Mesodermal cell (in vitro differentiated cells): ENCODE measurements at regions not wholly inside any gene's neighbourhood (a gene's known extent, or its start where the extent isn't known, plus 50 kb on each side); places are given as distances from the start of the nearest gene placed in this dataset.
"Not testable (repeated sequence)": the region's sequence is repeated elsewhere in the genome, so short reads cannot be mapped to it uniquely, and the experiment has no call there.

Source experiments
- H3K27ac ChIP-seq: 2 replicates; pipeline ENCODE4 v1.7.0; 2013; ENCODE audit warnings: mild to moderate bottlenecking, low read depth, low read length, moderate library complexity; ENCODE audit not compliant: severe bottlenecking
- H3K36me3 ChIP-seq: 2 replicates; pipeline ENCODE4 v1.7.1; 2013; ENCODE audit warnings: mild to moderate bottlenecking, low read length, moderate library complexity; ENCODE audit not compliant: control insufficient read depth, insufficient read depth
- H3K4me1 ChIP-seq: one replicate; pipeline ENCODE4 v1.7.1; 2013; ENCODE audit warnings: mild to moderate bottlenecking, low read length; ENCODE audit not compliant: insufficient read depth, control insufficient read depth, poor library complexity, severe bottlenecking
- H3K4me3 ChIP-seq: 2 replicates; pipeline ENCODE4 v1.7.0; 2013; ENCODE audit warnings: low read length, control low read depth, mild to moderate bottlenecking; ENCODE audit not compliant: insufficient read depth, poor library complexity, severe bottlenecking; ENCODE audit errors: extremely low read depth
- H3K9me3 ChIP-seq: 2 replicates; pipeline ENCODE4 v1.7.1; 2013; ENCODE audit warnings: mild to moderate bottlenecking, low read length, moderate library complexity; ENCODE audit not compliant: control insufficient read depth
- WGBS, 2 experiments: methylation state at CpG; one replicate each; pipeline ENCODE4 v1.1.5; 2013; ENCODE audit warnings: missing lambda C conversion rate in 2 of 2; ENCODE audit not compliant: insufficient coverage in 2 of 2; 5-methylcytosine and 5-hydroxymethylcytosine counted together

- Histone ChIP-seq H3K4me1 (no peaks in the 10 kb centered on the region), H3K36me3 (no peaks in the 10 kb centered on the region), H3K27ac (no peak overlapping the region), H3K4me3 (no peak overlapping the region), H3K9me3 (no peaks in the 10 kb centered on the region)
- 100% methylated on average over 1 of the region's 3 CpGs; no CpG with 5 or more reads in 1 of the 2 experiments for WGBS, 2 experiments
Measured at GRCh38 chr17:68141050-68141449, 105.5 kb downstream of the KPNA2 start.

DNA sequence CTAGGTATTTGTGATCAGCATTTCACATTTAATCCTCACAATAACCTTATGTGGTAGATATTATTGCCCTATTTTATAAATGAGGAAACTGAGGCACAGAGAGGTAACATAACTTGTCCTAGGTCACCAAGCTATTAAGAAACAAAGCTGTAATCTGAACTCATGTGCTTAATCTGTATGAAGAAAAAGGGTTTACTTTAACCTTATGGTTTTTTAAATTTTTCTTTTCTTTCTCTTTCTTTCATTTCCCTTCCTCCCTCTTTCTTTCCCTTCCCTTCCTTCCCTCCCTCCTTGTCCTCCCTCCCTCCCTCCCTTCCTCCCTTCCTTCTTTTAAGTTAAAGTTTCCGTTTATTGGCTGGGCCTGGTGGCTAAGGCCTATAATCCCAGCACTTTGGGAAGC lies 105.2 kb upstream of the AMZ2 start:
- 86% methylated on average over 1 of the region's 1 CpG; no CpG with 5 or more reads in 1 of the 2 experiments for WGBS, 2 experiments
- no peak overlapping the region for H3K4me3 ChIP-seq
- H3K4me1 ChIP-seq: no peaks in the 10 kb centered on the region
- no peaks in the 10 kb centered on the region for H3K36me3 ChIP-seq
- H3K9me3 ChIP-seq: no peaks in the 10 kb centered on the region
- H3K27ac ChIP-seq: no peak overlapping the region

GRCh38 chr17:68143425-68143824 lies 104.4 kb upstream of the AMZ2 start:
- H3K4me1 ChIP-seq: no peaks in the 10 kb centered on the region
- no peak overlapping the region for H3K4me3 ChIP-seq
- no peaks in the 10 kb centered on the region for H3K9me3 ChIP-seq
- no peak overlapping the region for H3K27ac ChIP-seq
- H3K36me3 ChIP-seq: no peaks in the 10 kb centered on the region
- no CpG with 5 or more reads among the region's 2 CpGs for WGBS, 2 experiments

- Histone ChIP-seq H3K9me3 (no peaks in the 10 kb centered on the region), H3K27ac (no peak overlapping the region), H3K4me3 (no peak overlapping the region), H3K4me1 (no peaks in the 10 kb centered on the region), H3K36me3 (no peaks in the 10 kb centered on the region)
Measured at GRCh38 chr17:68145088-68145487, 102.8 kb upstream of the AMZ2 start.

DNA sequence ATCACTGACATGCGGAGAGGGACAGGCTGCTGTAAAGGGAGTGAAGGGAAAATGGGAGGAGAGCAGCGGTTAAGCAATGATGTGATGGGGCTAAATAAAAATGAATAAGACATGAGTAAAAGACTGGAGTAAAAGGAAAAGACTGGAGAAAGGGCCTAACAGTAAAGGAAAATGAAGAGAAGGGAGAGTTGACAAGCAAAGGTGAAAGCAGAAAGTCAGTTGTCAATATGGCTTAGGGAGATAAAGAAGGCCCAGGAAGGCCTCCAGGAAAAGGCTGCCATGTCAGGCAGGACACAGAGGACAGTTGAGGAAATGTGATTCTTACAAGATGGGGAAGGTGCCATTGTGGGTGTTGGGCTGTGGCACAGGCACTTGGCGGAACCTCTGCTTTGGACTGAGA lies 98.9 kb upstream of the AMZ2 start:
- Histone ChIP-seq H3K9me3 (no peaks in the 10 kb centered on the region), H3K27ac (no peak overlapping the region), H3K4me1 (no peaks in the 10 kb centered on the region), H3K36me3 (no peaks in the 10 kb centered on the region), H3K4me3 (no peak overlapping the region)
- 85 to 100% methylated on average over 2 of the region's 3 CpGs for WGBS, 2 experiments

- Histone ChIP-seq H3K36me3 (no peaks in the 10 kb centered on the region), H3K4me3 (no peak overlapping the region), H3K27ac (no peak overlapping the region), H3K9me3 (no peaks in the 10 kb centered on the region), H3K4me1 (no peaks in the 10 kb centered on the region)
- 91 to 92% methylated on average over 13 to 18 of the region's 18 CpGs for WGBS, 2 experiments
Measured at GRCh38 chr17:68152161-68152571, 95.7 kb upstream of the AMZ2 start.

DNA sequence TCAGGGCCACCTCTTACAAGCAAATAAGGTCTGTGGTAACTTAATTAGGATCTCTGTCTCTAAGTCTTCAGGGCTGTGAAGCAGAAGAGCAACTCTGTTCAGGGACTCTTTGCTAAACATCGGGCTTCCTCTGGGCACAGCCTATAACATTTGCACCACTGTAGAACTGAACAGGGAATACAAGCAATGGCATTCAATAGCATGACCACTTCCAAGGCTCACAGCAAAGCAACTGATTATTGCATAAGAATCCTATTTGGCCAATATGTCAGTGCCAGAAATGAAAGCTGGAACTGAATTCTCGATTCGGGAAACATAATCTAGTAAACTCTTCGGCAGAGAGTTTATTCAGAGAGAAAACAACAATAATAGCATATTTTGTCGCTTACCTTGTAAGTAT lies 92.2 kb upstream of the AMZ2 start:
- Histone ChIP-seq H3K36me3 (no peaks in the 10 kb centered on the region), H3K4me1 (no peaks in the 10 kb centered on the region), H3K27ac (no peak overlapping the region), H3K4me3 (no peak overlapping the region), H3K9me3 (no peaks in the 10 kb centered on the region)
- whole genome bisulfite sequencing, 2 experiments: 95 to 100% methylated on average over 1 to 4 of the region's 5 CpGs

- Histone ChIP-seq H3K4me1 (peaks cover 4% of the 10 kb centered on the region), H3K27ac (no peak overlapping the region), H3K9me3 (no peaks in the 10 kb centered on the region), H3K36me3 (no peaks in the 10 kb centered on the region), H3K4me3 (no peak overlapping the region)
- whole genome bisulfite sequencing, 2 experiments: 97 to 98% methylated on average over 8 of the region's 12 CpGs
Measured at GRCh38 chr17:68161644-68162428, 86.0 kb upstream of the AMZ2 start.

GRCh38 chr17:68168273-68169164 lies 79.3 kb upstream of the AMZ2 start:
- 82% methylated on average over 5 of the region's 9 CpGs; no CpG with 5 or more reads in 1 of the 2 experiments for WGBS, 2 experiments

GRCh38 chr17:68169165-68169821 lies 78.5 kb upstream of the AMZ2 start:
- 94% methylated on average over 36 to 38 of the region's 42 CpGs for WGBS, 2 experiments
- H3K27ac ChIP-seq, H3K9me3 ChIP-seq, H3K4me3 ChIP-seq, H3K36me3 ChIP-seq, H3K4me1 ChIP-seq: not testable (repeated sequence)

More at GRCh38 chr17:68168273-68169164, 79.3 kb upstream of the AMZ2 start:
- H3K9me3 ChIP-seq, H3K27ac ChIP-seq, H3K4me3 ChIP-seq, H3K4me1 ChIP-seq, H3K36me3 ChIP-seq: not testable (repeated sequence)
